GM12878 (cell line): ENCODE measurements at regions not wholly inside any gene's neighbourhood (a gene's known extent, or its start where the extent isn't known, plus 50 kb on each side); places are given as distances from the start of the nearest gene placed in this dataset.

Experiments used
- ATAC-seq: fragments of 200-7000 bp; cut with Tn5 transposase; 3 replicates; pipeline ENCODE4 v1.9.1; 2020; ENCODE audit warnings: mild to moderate bottlenecking, moderate library complexity
- BruUV-seq: library from RNA; stranded (reverse); fragments of 400-500 nt; replicated peaks from 2 replicates; lab custom pipeline; 2021; lab: Mats Ljungman, UMichigan
- CTCF ChIA-PET: fragments of 300-600 bp; sonication (Branson Sonifier 250); formaldehyde crosslinking; extraction: SDS; loops from one replicate; lab custom pipeline; 2021; ENCODE audit warnings: inconsistent platforms; lab: Yijun Ruan, JAX
- POLR2A ChIA-PET: fragments of 350-600 bp; formaldehyde crosslinking; extraction: SDS; loops from one replicate; lab custom pipeline; 2021; ENCODE audit warnings: inconsistent platforms; lab: Charles Lee
- RAD21 ChIA-PET: fragments of 300-600 bp; sonication (Branson Sonifier 250); formaldehyde crosslinking; loops from one replicate; lab custom pipeline; 2023; ENCODE audit warnings: antibody characterized with exemption; ENCODE audit not compliant: unreplicated experiment; lab: Charles Lee
- SMC1A ChIA-PET: fragments of 300-600 bp; sonication (Branson Sonifier 250); formaldehyde crosslinking; loops from one replicate; lab custom pipeline; 2023; ENCODE audit not compliant: unreplicated experiment, uncharacterized antibody; lab: Charles Lee
- DNase-seq: peaks from one replicate; pipeline ENCODE4 v3.0.0-alpha.2; 2011; ENCODE audit warnings: low read depth, low spot score
- FAIRE-seq: peaks from 3 replicates; lab custom pipeline; 2011; peaks lifted over from hg19 to GRCh38; lab: Jason Lieb, UNC
- H2AFZ ChIP-seq: 2 replicates; pipeline ENCODE4 v1.6.0; 2011; ENCODE audit warnings: low read depth, low read length, control low read depth; ENCODE audit not compliant: control insufficient read depth
- H3K27ac ChIP-seq: 2 replicates; pipeline ENCODE4 v1.5.1; 2011; ENCODE audit warnings: control low read depth; ENCODE audit not compliant: control insufficient read depth, insufficient read depth
- H3K27me3 ChIP-seq, 2 experiments: replicated peaks in 1 of 2; 2 replicates each; pipeline versions ENCODE4 v1.6.0 to v1.6.1; 2011; ENCODE audit warnings: low read length in 1 of 2; ENCODE audit not compliant: control insufficient read depth in 2 of 2, insufficient read depth in 2 of 2
- H3K36me3 ChIP-seq, 2 experiments: 2 replicates each; pipeline ENCODE4 v1.5.1; 2011; ENCODE audit warnings: low read length in 1 of 2; ENCODE audit not compliant: control insufficient read depth in 2 of 2, insufficient read depth in 2 of 2
- H3K4me1 ChIP-seq: 2 replicates; pipeline ENCODE4 v1.6.1; 2011; ENCODE audit warnings: mild to moderate bottlenecking, low read length, moderate library complexity, mixed read lengths; ENCODE audit not compliant: control insufficient read depth, insufficient read depth
- H3K4me2 ChIP-seq: 2 replicates; pipeline ENCODE4 v1.6.0; 2011; ENCODE audit warnings: control low read depth; ENCODE audit not compliant: control insufficient read depth, insufficient read depth
- H3K4me3 ChIP-seq: fragments of 200-600 bp; sonication (generic); 2 replicates; pipeline ENCODE4 v1.5.1; 2016
- H3K79me2 ChIP-seq: 2 replicates; pipeline ENCODE4 v1.6.0; 2011; ENCODE audit warnings: low read length; ENCODE audit not compliant: control insufficient read depth, insufficient read depth
- H3K9ac ChIP-seq: 2 replicates; pipeline ENCODE4 v1.8.0; 2011; ENCODE audit warnings: low read length, control low read depth, mixed read lengths; ENCODE audit not compliant: control insufficient read depth, insufficient read depth
- H3K9me3 ChIP-seq: replicated peaks from 3 replicates; pipeline ENCODE4 v1.5.1; 2011; ENCODE audit warnings: mild to moderate bottlenecking, low read length; ENCODE audit not compliant: control insufficient read depth, insufficient read depth
- H4K20me1 ChIP-seq: 2 replicates; pipeline ENCODE4 v1.6.0; 2011; ENCODE audit not compliant: control insufficient read depth, insufficient read depth
- ATF2 ChIP-seq: IDR thresholded peaks from 2 replicates; pipeline ENCODE4 v1.6.1; 2012; ENCODE audit warnings: low read length, inconsistent platforms
- BHLHE40 ChIP-seq, 2 experiments: fragments of 450-650 bp in 1 of 2; IDR thresholded peaks; 2 replicates each; pipeline ENCODE4 v1.6.1; 2011 to 2017; ENCODE audit warnings: low read depth in 2 of 2, borderline replicate concordance in 1 of 2, improper control_type of control experiment in 1 of 2, low read length in 1 of 2, mild to moderate bottlenecking in 1 of 2
- CBX3 ChIP-seq: fragments of 200-600 bp; sonication (generic); IDR thresholded peaks from 2 replicates; pipeline ENCODE4 v1.6.1; 2016; ENCODE audit warnings: low read depth, borderline replicate concordance
- CEBPB ChIP-seq, 2 experiments: fragments of 150-350 bp in 1 of 2; IDR thresholded peaks; 2 replicates each; pipeline ENCODE4 v1.6.1; 2012 to 2014; ENCODE audit warnings: low read depth in 2 of 2, low read length in 2 of 2, borderline replicate concordance in 1 of 2, inconsistent platforms in 1 of 2
- CREM ChIP-seq: IDR thresholded peaks from 2 replicates; pipeline ENCODE4 v1.6.1; 2014; ENCODE audit warnings: antibody characterized with exemption, low read depth
- CUX1 ChIP-seq: IDR thresholded peaks from 2 replicates; pipeline ENCODE4 v1.6.1; 2012; ENCODE audit warnings: improper control_type of control experiment, low read depth, low read length; ENCODE audit not compliant: insufficient replicate concordance
- GABPA ChIP-seq: IDR thresholded peaks from 2 replicates; pipeline ENCODE4 v1.6.1; 2014; ENCODE audit warnings: antibody characterized with exemption, low read depth, mild to moderate bottlenecking, inconsistent platforms
- SMARCA5 ChIP-seq: fragments of 450-650 bp; IDR thresholded peaks from 2 replicates; pipeline ENCODE4 v1.6.1; 2017; ENCODE audit warnings: mild to moderate bottlenecking
- USF1 ChIP-seq: IDR thresholded peaks from 2 replicates; pipeline ENCODE4 v1.6.1; 2011; ENCODE audit warnings: borderline replicate concordance, low read depth, mild to moderate bottlenecking, moderate library complexity, mixed read lengths, low read length; ENCODE audit not compliant: insufficient read depth; ENCODE audit errors: extremely low read length
- ZNF24 ChIP-seq: fragments of 450-650 bp; IDR thresholded peaks from 2 replicates; pipeline ENCODE4 v1.6.1; 2017; ENCODE audit warnings: antibody characterized with exemption, mild to moderate bottlenecking
- WGBS: methylation state at CpG from one replicate; pipeline ENCODE4 v1.1.6; 2016; ENCODE audit warnings: low lambda C conversion rate; ENCODE audit not compliant: insufficient replicate concordance, insufficient coverage; ENCODE audit errors: missing lambda C conversion rate; 5-methylcytosine and 5-hydroxymethylcytosine counted together
- in situ Hi-C: fragments of 300-500 bp; cut with MboI; formaldehyde crosslinking; loops from 9 replicates; pipeline ENCODE4 v1.14.3; 2018; ENCODE audit warnings: mixed read lengths
- intact Hi-C: fragments of 100-400 bp; cut with micrococcal nuclease; formaldehyde crosslinking; loops from one replicate; pipeline ENCODE4 v1.14.2; 2022; ENCODE audit not compliant: unreplicated experiment

- no peaks in the 10 kb centered on the region for H3K4me1 ChIP-seq
- H3K9ac ChIP-seq = no peak overlapping the region
- H3K27me3 ChIP-seq = no peaks in the 10 kb centered on the region; a peak in 1 of 4 replicates
- intact Hi-C loops = no loop called here
- no peaks in the 10 kb centered on the region for H4K20me1 ChIP-seq
- ATAC-seq (no peak), FAIRE-seq (no peak)
- CTCF ChIA-PET = no interaction called here
- no peak overlapping the region for H3K4me2 ChIP-seq
- H3K27ac ChIP-seq = no peak overlapping the region
- in situ Hi-C loops = no loop called here
- RAD21 ChIA-PET = no interaction called here
- H3K9me3 ChIP-seq = no peaks in the 10 kb centered on the region; the same call in 2 of the 3 replicates
- no peak for TF ChIP-seq USF1
- TF ChIP-seq, all 136 proteins: peak for 0
- H3K4me3 ChIP-seq = no peak overlapping the region
- no TSS peak for BruUV-seq
- no peaks in the 10 kb centered on the region for H3K36me3 ChIP-seq
- H2AFZ ChIP-seq = no peak overlapping the region
- SMC1A ChIA-PET = no interaction called here
- DNase-seq = no peak
- POLR2A ChIA-PET = no interaction called here
- no peaks in the 10 kb centered on the region for H3K79me2 ChIP-seq
- WGBS = 0% methylated on average over 2 of the region's 2 CpGs
These were observed 237.1 kb downstream of the MAF start for GRCh38 chr16:79363484-79363883.

GRCh38 chr16:79363035-79363434 is 237.5 kb downstream of the MAF start:
- Histone ChIP-seq H3K9ac (no peak overlapping the region), H4K20me1 (no peaks in the 10 kb centered on the region), H3K4me2 (no peak overlapping the region), H3K9me3 (no peaks in the 10 kb centered on the region; the same call in 2 of the 3 replicates), H3K27me3 (no peaks in the 10 kb centered on the region; a peak in 1 of 4 replicates), H3K4me1 (no peaks in the 10 kb centered on the region), H3K36me3 (no peaks in the 10 kb centered on the region), H2AFZ (no peak overlapping the region), H3K27ac (no peak overlapping the region), H3K4me3 (no peak overlapping the region), H3K79me2 (no peaks in the 10 kb centered on the region)
- DNase-seq = no peak
- no peak for FAIRE-seq
- CTCF ChIA-PET = no interaction called here
- in situ Hi-C loops = no loop called here
- RAD21 ChIA-PET = no interaction called here
- ATAC-seq = no peak
- no TSS peak for BruUV-seq
- 6% methylated on average over 1 of the region's 1 CpG for WGBS
- SMC1A ChIA-PET = no interaction called here
- intact Hi-C loops = no loop called here
- POLR2A ChIA-PET = no interaction called here
- TF ChIP-seq GABPA (no peak), CEBPB (IDR thresholded peaks at IDR 0.05; ENCODE audit: borderline replicate concordance in 1 of 2, low read depth in 2 of 2, low read length in 2 of 2) (no peak), CREM (no peak), ATF2 (no peak), CBX3 (no peak), SMARCA5 (no peak), ZNF24 (no peak), CUX1 (no peak), BHLHE40 (IDR thresholded peaks at IDR 0.05; ENCODE audit: borderline replicate concordance in 1 of 2, low read depth in 2 of 2, low read length in 1 of 2) (no peak)
